Keratinocyte (primary cell): ENCODE measurements at regions not wholly inside any gene's neighbourhood (a gene's known extent, or its start where the extent isn't known, plus 50 kb on each side); places are given as distances from the start of the nearest gene placed in this dataset.

ENCODE experiments used
- CTCF ChIP-seq, 3 experiments: IDR thresholded peaks in 1 of 3; conservative IDR thresholded peaks in 1 of 3; optimal IDR thresholded peaks in 1 of 3; 2 replicates in 2 of 3; 3 replicates in 1 of 3; pipeline versions ENCODE3 to v1.5.1; 2011; ENCODE audit warnings: low read length in 3 of 3, mild to moderate bottlenecking in 3 of 3, moderate library complexity in 2 of 3, control low read depth in 1 of 3, inconsistent platforms in 1 of 3; ENCODE audit not compliant: insufficient read depth in 2 of 3; ENCODE audit errors: extremely low read depth in 1 of 3
- EZH2 ChIP-seq: IDR thresholded peaks from one replicate; pipeline ENCODE4 v1.6.1; 2012; ENCODE audit warnings: inconsistent platforms, mild to moderate bottlenecking, low read length, moderate library complexity

GRCh38 chr15:93415576-93415975 is 326.6 kb upstream of the RGMA start:
- no peak for TF ChIP-seq CTCF (optimal IDR thresholded peaks at IDR 0.05 in 1 of 3, IDR thresholded peaks at IDR 0.05 in 1 of 3, conservative IDR thresholded peaks at IDR 0.05 in 1 of 3; ENCODE audit: extremely low read depth in 1 of 3, insufficient read depth in 2 of 3, low read length in 3 of 3)
- no peak for TF ChIP-seq EZH2
